H9 (cell line): ENCODE measurements at regions not wholly inside any gene's neighbourhood (a gene's known extent, or its start where the extent isn't known, plus 50 kb on each side); places are given as distances from the start of the nearest gene placed in this dataset.

Source experiments
- DNase-seq: peaks from one replicate; pipeline ENCODE4 v3.0.0-alpha.2; 2017
- H2AFZ ChIP-seq: one replicate; pipeline ENCODE4 v1.6.1; 2013; ENCODE audit warnings: mild to moderate bottlenecking, low read length, control low read depth, moderate library complexity
- H2AK5ac ChIP-seq: 2 replicates; pipeline ENCODE4 v1.6.1; 2013; ENCODE audit warnings: low read length, control low read depth, mixed read lengths; ENCODE audit not compliant: insufficient read length
- H2BK120ac ChIP-seq: one replicate; pipeline ENCODE4 v1.6.1; 2013; ENCODE audit warnings: low read depth, mild to moderate bottlenecking, low read length, control low read depth, inconsistent platforms; ENCODE audit not compliant: poor library complexity, severe bottlenecking
- H2BK12ac ChIP-seq: 2 replicates; pipeline ENCODE4 v1.6.1; 2013; ENCODE audit warnings: low read length, control low read depth, mixed read lengths, low read depth; ENCODE audit not compliant: insufficient read length
- H2BK15ac ChIP-seq: 2 replicates; pipeline ENCODE4 v1.6.1; 2013; ENCODE audit warnings: low read depth, low read length, control low read depth
- H2BK20ac ChIP-seq: one replicate; pipeline ENCODE4 v1.6.1; 2013; ENCODE audit warnings: low read depth, mild to moderate bottlenecking, low read length, control low read depth, inconsistent platforms; ENCODE audit not compliant: poor library complexity, severe bottlenecking
- H2BK5ac ChIP-seq: 2 replicates; pipeline ENCODE4 v1.6.1; 2013; ENCODE audit warnings: low read length, control low read depth, mixed read lengths; ENCODE audit not compliant: insufficient read length
- H3K14ac ChIP-seq: 2 replicates; pipeline ENCODE4 v1.6.1; 2013; ENCODE audit warnings: low read length, control low read depth; ENCODE audit not compliant: insufficient read depth
- H3K18ac ChIP-seq: 2 replicates; pipeline ENCODE4 v1.6.1; 2013; ENCODE audit warnings: low read depth, mild to moderate bottlenecking, mixed read lengths, low read length, control low read depth; ENCODE audit not compliant: insufficient read length
- H3K23ac ChIP-seq: 2 replicates; pipeline ENCODE4 v1.6.1; 2013; ENCODE audit warnings: low read length, control low read depth, mixed read lengths, low read depth; ENCODE audit not compliant: insufficient read length
- H3K23me2 ChIP-seq: 2 replicates; pipeline ENCODE4 v1.6.1; 2013; ENCODE audit warnings: low read depth, mild to moderate bottlenecking, mixed read lengths, low read length, control low read depth; ENCODE audit not compliant: insufficient read length, poor library complexity, severe bottlenecking
- H3K27ac ChIP-seq: 2 replicates; pipeline ENCODE4 v1.5.1; 2013; ENCODE audit warnings: low read length, control low read depth, mixed read lengths, low read depth; ENCODE audit not compliant: insufficient read length
- H3K27me3 ChIP-seq: 2 replicates; pipeline ENCODE4 v1.6.1; 2013; ENCODE audit warnings: low read length, control low read depth, inconsistent platforms; ENCODE audit not compliant: insufficient read depth
- H3K4ac ChIP-seq: 2 replicates; pipeline ENCODE4 v1.6.1; 2013; ENCODE audit warnings: low read depth, mild to moderate bottlenecking, control low read depth, inconsistent platforms, low read length, moderate library complexity
- H3K4me1 ChIP-seq: 2 replicates; pipeline ENCODE4 v1.6.1; 2013; ENCODE audit warnings: low read length, control low read depth, inconsistent platforms; ENCODE audit not compliant: insufficient read depth
- H3K4me2 ChIP-seq: 2 replicates; pipeline ENCODE4 v1.6.1; 2013; ENCODE audit warnings: low read length, control low read depth, mixed read lengths; ENCODE audit not compliant: insufficient read length, insufficient read depth
- H3K56ac ChIP-seq: 2 replicates; pipeline ENCODE4 v1.6.1; 2013; ENCODE audit warnings: low read depth, mild to moderate bottlenecking, mixed read lengths, low read length, control low read depth; ENCODE audit not compliant: insufficient read length
- H3K79me1 ChIP-seq: 2 replicates; pipeline ENCODE4 v1.6.1; 2013; ENCODE audit warnings: low read depth, mild to moderate bottlenecking, moderate library complexity, low read length, control low read depth, inconsistent platforms; ENCODE audit not compliant: insufficient read depth, poor library complexity, severe bottlenecking
- H3K79me2 ChIP-seq: 2 replicates; pipeline ENCODE4 v1.6.1; 2013; ENCODE audit warnings: low read length, control low read depth, inconsistent platforms; ENCODE audit not compliant: insufficient read depth
- H3K9ac ChIP-seq: 2 replicates; pipeline ENCODE4 v1.6.1; 2013; ENCODE audit warnings: low read length, control low read depth, mixed read lengths; ENCODE audit not compliant: insufficient read length; ENCODE audit errors: extremely low read depth
- H3K9me3 ChIP-seq: one replicate; pipeline ENCODE4 v1.6.1; 2013; ENCODE audit warnings: low read depth, low read length, inconsistent platforms; ENCODE audit not compliant: control insufficient read depth
- H3T11ph ChIP-seq: one replicate; pipeline ENCODE4 v1.6.1; 2013; ENCODE audit warnings: mild to moderate bottlenecking, low read length, control low read depth, inconsistent platforms
- H4K20me1 ChIP-seq: one replicate; pipeline ENCODE4 v1.6.1; 2013; ENCODE audit not compliant: control insufficient read depth, insufficient read length, insufficient read depth
- H4K5ac ChIP-seq: 2 replicates; pipeline ENCODE4 v1.6.1; 2013; ENCODE audit warnings: low read depth, mild to moderate bottlenecking, mixed read lengths, low read length, control low read depth; ENCODE audit not compliant: insufficient read length
- H4K8ac ChIP-seq: replicated peaks from 2 replicates; pipeline ENCODE4 v1.6.1; 2013; ENCODE audit warnings: low read length, control low read depth, mixed read lengths, low read depth; ENCODE audit not compliant: insufficient read length
- H4K91ac ChIP-seq: 2 replicates; pipeline ENCODE4 v1.6.1; 2013; ENCODE audit warnings: low read depth, mild to moderate bottlenecking, moderate library complexity, mixed read lengths, low read length, control low read depth; ENCODE audit not compliant: insufficient read length
- H3K27ac Mint-ChIP-seq, 3 experiments: 2 replicates in 2 of 3; 3 replicates in 1 of 3; pipeline ENCODE4 v1.8.0; 2020 to 2021; ENCODE audit warnings: mixed read lengths in 3 of 3, mild to moderate bottlenecking in 1 of 3, moderate library complexity in 1 of 3
- H3K27me3 Mint-ChIP-seq: 2 replicates; pipeline ENCODE4 v1.8.0; 2021; ENCODE audit warnings: low read depth, mild to moderate bottlenecking, moderate library complexity, mixed read lengths
- H3K36me3 Mint-ChIP-seq, 3 experiments: 2 replicates in 2 of 3; 3 replicates in 1 of 3; pipeline ENCODE4 v1.8.0; 2020 to 2021; ENCODE audit warnings: low read depth in 3 of 3, mixed read lengths in 3 of 3; ENCODE audit not compliant: insufficient read depth in 1 of 3
- H3K4me1 Mint-ChIP-seq, 2 experiments: 2 replicates each; pipeline ENCODE4 v1.8.0; 2020; ENCODE audit warnings: mixed read lengths in 2 of 2
- H3K4me3 Mint-ChIP-seq, 2 experiments: 2 replicates in 1 of 2; 3 replicates in 1 of 2; pipeline ENCODE4 v1.8.0; 2020 to 2021; ENCODE audit warnings: mild to moderate bottlenecking in 2 of 2, mixed read lengths in 2 of 2, moderate library complexity in 1 of 2
- H3K9me3 Mint-ChIP-seq, 2 experiments: 2 replicates in 1 of 2; 3 replicates in 1 of 2; pipeline ENCODE4 v1.8.0; 2020; ENCODE audit warnings: mild to moderate bottlenecking in 2 of 2, mixed read lengths in 2 of 2, moderate library complexity in 1 of 2
- CTCF ChIP-seq: fragments of 200-600 bp; sonication (generic); conservative IDR thresholded peaks from 3 replicates; pipeline ENCODE4 v1.8.0; 2021; ENCODE audit warnings: antibody characterized with exemption, mild to moderate bottlenecking
- WGBS: extraction: QIAGEN DNeasy Blood & Tissue Kit; methylation state at CpG from one replicate; pipeline ENCODE4 v1.1.7; 2013; ENCODE audit warnings: missing lambda C conversion rate, low lambda C conversion rate, mixed read lengths; ENCODE audit not compliant: insufficient read length; ENCODE audit errors: extremely low coverage; 5-methylcytosine and 5-hydroxymethylcytosine counted together

DNA sequence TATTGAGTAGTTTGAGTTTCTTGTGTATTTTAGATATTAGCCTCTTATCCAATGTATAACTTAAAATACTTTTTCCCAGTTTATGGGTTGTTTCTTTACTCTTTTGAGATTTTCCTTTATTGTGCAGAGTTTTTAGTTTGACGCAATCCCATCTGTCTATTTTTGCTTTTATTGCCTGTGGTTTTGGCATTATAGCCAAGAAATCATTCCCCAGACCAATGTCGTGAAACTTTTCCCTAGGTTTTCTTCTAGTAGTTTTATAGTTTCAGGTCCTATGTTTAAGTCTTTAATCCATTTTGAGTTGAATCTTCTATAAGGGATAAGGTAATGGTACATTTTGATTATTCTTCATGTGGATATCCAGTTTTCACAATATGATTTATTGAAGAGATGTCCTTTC, 87.6 kb downstream of the LEPR start:
- H4K5ac ChIP-seq: no peak overlapping the region
- TF ChIP-seq CTCF: no peak
- no peak for DNase-seq
- H3K14ac ChIP-seq: no peak overlapping the region
- H3K23ac ChIP-seq: no peak overlapping the region
- H4K91ac ChIP-seq: no peak overlapping the region
- H3T11ph ChIP-seq: no peak overlapping the region
- H3K9ac ChIP-seq: no peak overlapping the region
- Mint-ChIP-seq H3K4me1 (peaks cover 13 to 18% of the 10 kb centered on the region in 2 experiments), H3K36me3 (no peaks in the 10 kb centered on the region), H3K9me3 (no peaks in the 10 kb centered on the region), H3K27ac (no peak overlapping the region), H3K27me3 (no peaks in the 10 kb centered on the region), H3K4me3 (no peak overlapping the region)
- H4K8ac ChIP-seq: no peak overlapping the region
- H2BK5ac ChIP-seq: no peak overlapping the region
- no peak overlapping the region for H2AK5ac ChIP-seq
- no peaks in the 10 kb centered on the region; the same call in 1 of the 2 replicates for H3K4me1 ChIP-seq
- H2BK120ac ChIP-seq: no peak overlapping the region
- H3K23me2 ChIP-seq: no peaks in the 10 kb centered on the region
- no peak overlapping the region for H3K4me2 ChIP-seq
- H2BK15ac ChIP-seq: no peak overlapping the region
- H4K20me1 ChIP-seq: no peaks in the 10 kb centered on the region
- no CpG with 5 or more reads among the region's 2 CpGs for WGBS
- no peak overlapping the region for H2BK12ac ChIP-seq
- H3K9me3 ChIP-seq: no peaks in the 10 kb centered on the region
- H3K27me3 ChIP-seq: no peaks in the 10 kb centered on the region
- no peak overlapping the region for H2BK20ac ChIP-seq
- no peak overlapping the region for H2AFZ ChIP-seq
- no peaks in the 10 kb centered on the region for H3K79me1 ChIP-seq
- H3K4ac ChIP-seq: no peak overlapping the region
- H3K18ac ChIP-seq: no peak overlapping the region
- no peak overlapping the region for H3K27ac ChIP-seq
- H3K79me2 ChIP-seq: no peaks in the 10 kb centered on the region
- H3K56ac ChIP-seq: no peak overlapping the region
